HepG2 (cell line): ENCODE measurements at regions not wholly inside any gene's neighbourhood (a gene's known extent, or its start where the extent isn't known, plus 50 kb on each side); places are given as distances from the start of the nearest gene placed in this dataset.

Experiments used
- ATAC-seq: fragments of 200-7000 bp; cut with Tn5 transposase; 3 replicates; pipeline ENCODE4 v1.9.1; 2020; ENCODE audit warnings: mild to moderate bottlenecking, moderate library complexity
- BruUV-seq: library from RNA; stranded (reverse); fragments of 400-500 nt; replicated peaks from 2 replicates; lab custom pipeline; 2021; lab: Mats Ljungman, UMichigan
- CTCF ChIA-PET: fragments of 300-600 bp; formaldehyde crosslinking; extraction: SDS; loops from one replicate; lab custom pipeline; 2021; ENCODE audit warnings: low total read pairs, inconsistent platforms, low intra/inter-chr PET ratio; lab: Yijun Ruan, JAX
- POLR2A ChIA-PET: fragments of 350-600 bp; sonication (Branson Sonifier 250); formaldehyde crosslinking; loops from one replicate; lab custom pipeline; 2020; ENCODE audit warnings: antibody characterized with exemption, inconsistent platforms; lab: Yijun Ruan, JAX
- DNase-seq: peaks from one replicate; pipeline ENCODE4 v3.0.0-alpha.2; 2015; ENCODE audit warnings: low spot score
- FAIRE-seq: peaks from 3 replicates; lab custom pipeline; 2011; peaks lifted over from hg19 to GRCh38; lab: Jason Lieb, UNC
- H2AFZ ChIP-seq: one replicate; pipeline ENCODE4 v1.6.1; 2011; ENCODE audit warnings: low read length, inconsistent platforms
- H3K27ac ChIP-seq: fragments of 300-600 bp; 3 replicates; pipeline ENCODE4 v1.8.0; 2011; ENCODE audit warnings: mixed run types, mild to moderate bottlenecking, mixed read lengths, low read length, inconsistent platforms; ENCODE audit not compliant: insufficient read depth; ENCODE audit errors: extremely low read length
- H3K27me3 ChIP-seq, 2 experiments: fragments of 200-600 bp in 1 of 2; 2 replicates in 1 of 2; 3 replicates in 1 of 2; pipeline versions ENCODE4 v1.6.0 to v1.8.0; 2011; ENCODE audit warnings: low read length in 2 of 2, mild to moderate bottlenecking in 2 of 2, moderate library complexity in 2 of 2, inconsistent platforms in 1 of 2; ENCODE audit not compliant: insufficient read depth in 2 of 2, control insufficient read depth in 1 of 2
- H3K36me3 ChIP-seq, 2 experiments: fragments of 200-600 bp in 1 of 2; replicated peaks in 1 of 2; 2 replicates in 1 of 2; 3 replicates in 1 of 2; pipeline versions ENCODE4 v1.5.1 to v1.8.0; 2011; ENCODE audit warnings: low read length in 2 of 2, inconsistent platforms in 1 of 2; ENCODE audit not compliant: insufficient read depth in 2 of 2, control insufficient read depth in 1 of 2
- H3K4me1 ChIP-seq: 2 replicates; pipeline ENCODE4 v1.5.1; 2012; ENCODE audit warnings: low read length, inconsistent platforms; ENCODE audit not compliant: insufficient read depth
- H3K4me2 ChIP-seq: 2 replicates; pipeline ENCODE4 v1.6.0; 2011; ENCODE audit warnings: low read depth, low read length, inconsistent platforms
- H3K4me3 ChIP-seq, 3 experiments: fragments of 200-600 bp in 1 of 3; sonication (generic), shearing (Covaris generic) in 1 of 3; replicated peaks in 1 of 3; 2 replicates each; pipeline ENCODE4 v1.5.1; 2011 to 2016; ENCODE audit warnings: low read length in 3 of 3, inconsistent platforms in 2 of 3, low read depth in 2 of 3, mild to moderate bottlenecking in 2 of 3, control low read depth in 1 of 3, mixed read lengths in 1 of 3; ENCODE audit not compliant: insufficient read depth in 1 of 3
- H3K79me2 ChIP-seq: one replicate; pipeline ENCODE4 v1.6.1; 2011; ENCODE audit warnings: low read length, inconsistent platforms; ENCODE audit not compliant: insufficient read depth
- H3K9ac ChIP-seq: 2 replicates; pipeline ENCODE4 v1.6.0; 2011; ENCODE audit warnings: mild to moderate bottlenecking, low read depth, low read length, inconsistent platforms; ENCODE audit not compliant: insufficient read depth
- H3K9me3 ChIP-seq: 2 replicates; pipeline ENCODE4 v1.5.1; 2012; ENCODE audit warnings: mild to moderate bottlenecking, low read length
- H4K20me1 ChIP-seq: 2 replicates; pipeline ENCODE4 v1.6.0; 2011; ENCODE audit warnings: inconsistent platforms, mild to moderate bottlenecking, low read length, moderate library complexity; ENCODE audit not compliant: insufficient read depth
- ATF1 ChIP-seq: IDR thresholded peaks from 2 replicates; pipeline ENCODE4 v1.6.1; 2016; ENCODE audit warnings: mild to moderate bottlenecking, control low read depth
- CEBPZ ChIP-seq: IDR thresholded peaks from 2 replicates; pipeline ENCODE4 v1.6.1; 2012; ENCODE audit warnings: low read length, improper control_type of control experiment
- GATAD2A ChIP-seq: IDR thresholded peaks from 2 replicates; pipeline ENCODE4 v1.6.1; 2016
- KLF6 ChIP-seq: IDR thresholded peaks from 2 replicates; pipeline ENCODE4 v1.8.0; 2016; ENCODE audit warnings: missing biosample characterization, missing genetic modification reagents
- MED8 ChIP-seq: sonication (generic); formaldehyde crosslinking; IDR thresholded peaks from 2 replicates; pipeline ENCODE4 v1.8.1; 2023; ENCODE audit warnings: mild to moderate bottlenecking, missing genetic modification reagents; ENCODE audit not compliant: insufficient replicate concordance
- PBX3 ChIP-seq: sonication (generic); formaldehyde crosslinking; IDR thresholded peaks from 2 replicates; pipeline ENCODE4 v1.8.1; 2023; ENCODE audit warnings: missing genetic modification reagents, inconsistent platforms, borderline replicate concordance
- PREB ChIP-seq: sonication (generic); formaldehyde crosslinking; IDR thresholded peaks from 2 replicates; pipeline ENCODE4 v1.4.0; 2020; ENCODE audit warnings: missing genetic modification reagents
- PTBP1 ChIP-seq: fragments of 200-400 bp; formaldehyde crosslinking; IDR thresholded peaks from 2 replicates; pipeline ENCODE4 v1.6.1; 2018; ENCODE audit warnings: low read length, low read depth; ENCODE audit not compliant: poor library complexity, severe bottlenecking
- TFDP2 ChIP-seq: sonication (generic); formaldehyde crosslinking; IDR thresholded peaks from 2 replicates; pipeline ENCODE4 v1.4.0; 2020; ENCODE audit warnings: missing genetic modification reagents
- ZNF512B ChIP-seq: sonication (generic); formaldehyde crosslinking; IDR thresholded peaks from 2 replicates; pipeline ENCODE4 v1.5.1; 2020; ENCODE audit warnings: missing genetic modification reagents, mild to moderate bottlenecking, borderline replicate concordance
- ZNF703 ChIP-seq: sonication (generic); formaldehyde crosslinking; IDR thresholded peaks from 2 replicates; pipeline ENCODE4 v1.5.1; 2020; ENCODE audit warnings: missing genetic modification reagents, mild to moderate bottlenecking, moderate library complexity, borderline replicate concordance
- ZNF772 ChIP-seq: sonication (generic); formaldehyde crosslinking; IDR thresholded peaks from 2 replicates; pipeline ENCODE4 v1.5.0; 2020; ENCODE audit warnings: mild to moderate bottlenecking, missing genetic modification reagents
- WGBS: methylation state at CpG from one replicate; pipeline ENCODE4 v1.1.6; 2017; ENCODE audit warnings: low lambda C conversion rate; 5-methylcytosine and 5-hydroxymethylcytosine counted together
- in situ Hi-C: cut with HindIII; loops from 2 replicates; pipeline ENCODE4 v1.10.0; 2017; ENCODE audit warnings: low pct_unique_long_range_greater_than_20kb; ENCODE audit not compliant: extremely low pct_ligation_motif_present
- intact Hi-C: fragments of 100-400 bp; cut with micrococcal nuclease; formaldehyde crosslinking; loops from one replicate; pipeline ENCODE4 v1.10.0; 2022; ENCODE audit not compliant: unreplicated experiment

GRCh38 chr1:215458104-215458503, 109.0 kb upstream of the KCTD3 start:
- Histone ChIP-seq H3K9ac (no peak overlapping the region), H3K4me3 (no peak overlapping the region), H3K4me1 (no peaks in the 10 kb centered on the region), H3K27ac (no peak overlapping the region), H3K9me3 (no peaks in the 10 kb centered on the region), H3K27me3 (no peaks in the 10 kb centered on the region), H2AFZ (no peak overlapping the region), H4K20me1 (no peaks in the 10 kb centered on the region), H3K4me2 (no peak overlapping the region), H3K79me2 (no peaks in the 10 kb centered on the region), H3K36me3 (no peaks in the 10 kb centered on the region)
- DNase-seq (no peak), ATAC-seq (no peak), FAIRE-seq (no peak)
- WGBS: 15% methylated on average over 6 of the region's 6 CpGs
- ChIA-PET CTCF (no interaction called here), POLR2A (no interaction called here)
- in situ Hi-C loops (no loop called here), intact Hi-C loops (no loop called here)
- no TSS peak for BruUV-seq
- TF ChIP-seq PREB (CRISPR knock-in tag) (no peak), PBX3 (no peak), ZNF512B (CRISPR knock-in tag) (no peak), CEBPZ (no peak), MED8 (CRISPR knock-in tag) (no peak), GATAD2A (CRISPR knock-in tag) (no peak), TFDP2 (CRISPR knock-in tag) (no peak), PTBP1 (no peak), ZNF703 (CRISPR knock-in tag) (no peak), KLF6 (CRISPR knock-in tag) (no peak), ZNF772 (CRISPR knock-in tag) (no peak), ATF1 (CRISPR knock-in tag) (no peak)
